ENCODE measurements at regions not wholly inside any gene's neighbourhood (a gene's known extent, or its start where the extent isn't known, plus 50 kb on each side); places are given as distances from the start of the nearest gene placed in this dataset.
"Not testable (repeated sequence)": the region's sequence is repeated elsewhere in the genome, so short reads cannot be mapped to it uniquely, and the experiment has no call there.

DNA sequence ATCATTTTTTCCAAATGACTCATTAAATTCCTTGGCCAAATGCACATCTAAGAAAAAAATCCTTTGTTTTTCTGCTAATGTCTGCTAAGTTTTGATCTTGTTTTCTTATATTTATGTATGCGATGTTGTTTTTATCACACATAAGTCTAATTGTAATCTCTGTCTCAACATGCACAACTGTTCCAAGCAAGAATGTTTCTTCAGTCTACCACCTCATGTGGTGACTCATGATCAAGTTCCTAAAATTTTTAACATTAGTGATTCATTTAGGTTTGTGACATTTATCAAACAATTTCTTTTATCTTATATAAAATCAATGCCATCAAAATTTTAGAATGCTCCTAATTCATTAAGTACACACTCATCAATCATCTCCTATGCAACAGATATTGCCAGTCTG, 763.9 kb upstream of the FAM174A start:
- no peaks in the 10 kb centered on the region for H3K36me3 ChIP-seq

GRCh38 chr5:99765011-99765410, 770.2 kb upstream of the FAM174A start:
- DNase-seq (ENCODE audit: low spot score), result no peak
- no peak overlapping the region for H3K4me3 ChIP-seq

More for the DNA sequence above, 763.9 kb upstream of the FAM174A start:
- DNase-seq (ENCODE audit: low spot score), result no peak
- no peaks in the 10 kb centered on the region for H3K27me3 ChIP-seq
- H3K4me1 ChIP-seq, result peaks cover 0 to 4% of the 10 kb centered on the region in 2 donors
- no peak overlapping the region for H3K27ac ChIP-seq
- H3K4me3 ChIP-seq, result no peak overlapping the region
- TF ChIP-seq, protein P1, sequence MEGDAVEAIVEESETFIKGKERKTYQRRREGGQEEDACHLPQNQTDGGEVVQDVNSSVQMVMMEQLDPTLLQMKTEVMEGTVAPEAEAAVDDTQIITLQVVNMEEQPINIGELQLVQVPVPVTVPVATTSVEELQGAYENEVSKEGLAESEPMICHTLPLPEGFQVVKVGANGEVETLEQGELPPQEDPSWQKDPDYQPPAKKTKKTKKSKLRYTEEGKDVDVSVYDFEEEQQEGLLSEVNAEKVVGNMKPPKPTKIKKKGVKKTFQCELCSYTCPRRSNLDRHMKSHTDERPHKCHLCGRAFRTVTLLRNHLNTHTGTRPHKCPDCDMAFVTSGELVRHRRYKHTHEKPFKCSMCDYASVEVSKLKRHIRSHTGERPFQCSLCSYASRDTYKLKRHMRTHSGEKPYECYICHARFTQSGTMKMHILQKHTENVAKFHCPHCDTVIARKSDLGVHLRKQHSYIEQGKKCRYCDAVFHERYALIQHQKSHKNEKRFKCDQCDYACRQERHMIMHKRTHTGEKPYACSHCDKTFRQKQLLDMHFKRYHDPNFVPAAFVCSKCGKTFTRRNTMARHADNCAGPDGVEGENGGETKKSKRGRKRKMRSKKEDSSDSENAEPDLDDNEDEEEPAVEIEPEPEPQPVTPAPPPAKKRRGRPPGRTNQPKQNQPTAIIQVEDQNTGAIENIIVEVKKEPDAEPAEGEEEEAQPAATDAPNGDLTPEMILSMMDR (IDR thresholded peaks at IDR 0.05), result no peak
- no peaks in the 10 kb centered on the region for H3K9me3 ChIP-seq

DNA sequence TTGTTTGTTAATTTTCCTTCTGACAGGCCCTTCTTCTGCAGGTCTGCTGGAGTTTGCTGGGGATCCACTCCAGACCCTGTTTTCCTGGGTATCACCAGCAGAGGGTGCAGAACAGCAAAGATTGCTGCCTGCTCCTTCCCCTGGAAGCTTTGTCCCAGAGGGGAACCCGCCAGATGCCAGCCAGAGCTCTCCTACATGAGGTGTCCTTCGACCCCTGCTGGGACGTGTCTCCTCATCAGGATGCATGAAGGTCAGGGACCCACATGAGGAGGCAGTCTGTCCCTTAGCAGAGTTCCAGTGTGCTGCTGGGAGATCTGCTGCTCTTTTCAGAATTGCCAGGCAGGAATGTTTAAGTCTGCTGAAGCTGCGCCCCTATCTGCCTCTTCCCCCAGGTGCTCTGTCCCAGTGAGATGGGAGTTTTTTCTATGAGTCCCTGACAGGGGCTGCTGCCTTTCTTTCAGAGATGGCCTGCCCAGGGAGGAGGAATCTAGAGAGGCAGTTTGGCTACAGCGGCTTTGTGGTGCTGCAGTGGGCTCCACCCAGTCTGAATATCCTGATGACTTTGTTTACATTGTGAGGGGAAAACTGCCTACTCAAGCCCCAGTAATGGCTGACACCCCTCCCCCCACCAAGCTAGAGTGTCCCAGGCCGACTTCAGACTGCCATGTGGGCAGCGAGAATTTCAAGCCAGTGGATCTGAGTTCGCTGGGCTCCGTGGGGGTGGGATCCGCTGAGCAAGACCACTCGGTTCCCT, 772.0 kb upstream of the FAM174A start:
- TF ChIP-seq, protein P1 (IDR thresholded peaks at IDR 0.05), result no peak
- Histone ChIP-seq H3K36me3 (no peaks in the 10 kb centered on the region), H3K9me3 (no peaks in the 10 kb centered on the region), H3K27me3 (no peaks in the 10 kb centered on the region), H3K27ac (no peak overlapping the region), H3K4me1 (no peaks in the 10 kb centered on the region), H3K4me3 (no peak overlapping the region)
- DNase-seq (ENCODE audit: low spot score), result no peak

More at GRCh38 chr5:99765011-99765410, 770.2 kb upstream of the FAM174A start:
- Histone ChIP-seq H3K4me1 (no peaks in the 10 kb centered on the region), H3K27me3 (no peaks in the 10 kb centered on the region), H3K27ac (no peak overlapping the region), H3K9me3 (no peaks in the 10 kb centered on the region), H3K36me3 (no peaks in the 10 kb centered on the region)
- TF ChIP-seq, protein P1 (IDR thresholded peaks at IDR 0.05), result no peak

GRCh38 chr5:99747342-99747741, 787.8 kb upstream of the FAM174A start:
- Histone ChIP-seq H3K9me3 (peaks cover 0 to 6% of the 10 kb centered on the region in 2 donors), H3K4me3 (no peak overlapping the region), H3K27ac (no peak overlapping the region), H3K36me3 (no peaks in the 10 kb centered on the region), H3K27me3 (no peaks in the 10 kb centered on the region), H3K4me1 (no peaks in the 10 kb centered on the region)
- TF ChIP-seq, protein P1 (IDR thresholded peaks at IDR 0.05), result no peak
- no peak for DNase-seq (ENCODE audit: low spot score)

- H3K9me3 ChIP-seq; H3K4me3 ChIP-seq; H3K27me3 ChIP-seq; H3K36me3 ChIP-seq; H3K4me1 ChIP-seq; DNase-seq (ENCODE audit: low spot score); H3K27ac ChIP-seq: not testable (repeated sequence)
Observed at GRCh38 chr5:99733146-99733545, 802.0 kb upstream of the FAM174A start.

DNA sequence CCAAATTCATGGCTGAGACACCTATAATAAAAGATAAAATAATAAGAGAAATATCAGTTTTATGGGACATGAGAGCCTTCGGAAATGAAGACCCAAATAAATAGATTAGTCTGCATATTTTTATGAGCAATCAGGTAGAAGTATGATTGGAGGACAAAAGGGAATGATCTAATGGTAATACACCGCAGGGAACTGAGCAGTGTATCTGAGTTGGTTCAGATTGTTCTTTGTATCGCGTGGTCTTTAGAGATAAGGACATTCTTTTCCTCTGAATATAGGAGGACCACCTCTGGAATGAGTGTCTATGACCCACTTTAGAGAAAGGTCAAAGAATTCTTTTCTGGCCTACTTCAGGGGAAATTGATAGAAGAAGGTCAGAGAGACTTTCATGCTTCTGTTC, 801.8 kb upstream of the CHD1 start:
- not testable (repeated sequence) for H3K4me3 ChIP-seq; H3K36me3 ChIP-seq; H3K9me3 ChIP-seq; DNase-seq (ENCODE audit: low spot score); H3K27ac ChIP-seq; H3K27me3 ChIP-seq; H3K4me1 ChIP-seq

GRCh38 chr5:99724732-99725290, 796.0 kb upstream of the CHD1 start:
- Histone ChIP-seq H3K4me3 (no peak overlapping the region), H3K27me3 (no peaks in the 10 kb centered on the region), H3K27ac (no peak overlapping the region), H3K36me3 (no peaks in the 10 kb centered on the region), H3K9me3 (no peaks in the 10 kb centered on the region), H3K4me1 (no peaks in the 10 kb centered on the region)
- TF ChIP-seq, protein P1 (IDR thresholded peaks at IDR 0.05), result no peak
- DNase-seq (ENCODE audit: low spot score), result no peak

Measured in right atrium auricular region (tissue), 2 donors.